Muscle of arm (tissue), 1 donor: ENCODE measurements at regions not wholly inside any gene's neighbourhood (a gene's known extent, or its start where the extent isn't known, plus 50 kb on each side); places are given as distances from the start of the nearest gene placed in this dataset.
"Not testable (repeated sequence)": the region's sequence is repeated elsewhere in the genome, so short reads cannot be mapped to it uniquely, and the experiment has no call there.

Experiments used
- DNase-seq: peaks from one replicate; pipeline ENCODE4 v3.0.0-alpha.2; 2013

- no peak for DNase-seq
These were observed 122.1 kb upstream of the MMADHC start for GRCh38 chr2:149709496-149710263.

GRCh38 chr2:149703281-149703680, 115.7 kb upstream of the MMADHC start:
- no peak for DNase-seq

GRCh38 chr2:149702571-149702970, 115.0 kb upstream of the MMADHC start:
- DNase-seq: no peak

GRCh38 chr2:149701241-149701640, 113.7 kb upstream of the MMADHC start:
- no peak for DNase-seq

GRCh38 chr2:149692961-149693396, 105.4 kb upstream of the MMADHC start:
- no peak for DNase-seq

- DNase-seq: no peak
These were observed 103.2 kb upstream of the MMADHC start for GRCh38 chr2:149690825-149691224.

GRCh38 chr2:149687052-149687427, 99.5 kb upstream of the MMADHC start:
- no peak for DNase-seq

GRCh38 chr2:149686136-149687051, 98.8 kb upstream of the MMADHC start:
- DNase-seq: peak; percentile 42

- not testable (repeated sequence) for DNase-seq
These were observed 97.8 kb upstream of the MMADHC start for GRCh38 chr2:149685401-149685800.

- DNase-seq: no peak
These were observed 91.7 kb upstream of the MMADHC start for GRCh38 chr2:149679286-149679685.

- no peak for DNase-seq
These were observed 89.8 kb upstream of the MMADHC start for GRCh38 chr2:149677416-149677815.

- DNase-seq: no peak
These were observed 82.5 kb upstream of the MMADHC start for GRCh38 chr2:149670086-149670485.

- DNase-seq: no peak
These were observed 79.3 kb upstream of the MMADHC start for GRCh38 chr2:149666809-149667320.

GRCh38 chr2:149664896-149665295, 77.3 kb upstream of the MMADHC start:
- no peak for DNase-seq

GRCh38 chr2:149662556-149662955, 75.0 kb upstream of the MMADHC start:
- no peak for DNase-seq

GRCh38 chr2:149661844-149662243, 74.3 kb upstream of the MMADHC start:
- DNase-seq: no peak

GRCh38 chr2:149658553-149658952, 71.0 kb upstream of the MMADHC start:
- DNase-seq: no peak

- no peak for DNase-seq
These were observed 69.9 kb upstream of the MMADHC start for GRCh38 chr2:149657401-149658040.

GRCh38 chr2:149656996-149657395, 69.4 kb upstream of the MMADHC start:
- DNase-seq: no peak

- DNase-seq: no peak
These were observed 66.4 kb upstream of the MMADHC start for GRCh38 chr2:149653831-149654445.

- peak; percentile 4 for DNase-seq
These were observed 65.4 kb upstream of the MMADHC start for GRCh38 chr2:149652926-149653325.

- DNase-seq: no peak
These were observed 65.0 kb upstream of the MMADHC start for GRCh38 chr2:149652526-149652925.
